ENCODE measurements at regions not wholly inside any gene's neighbourhood (a gene's known extent, or its start where the extent isn't known, plus 50 kb on each side); places are given as distances from the start of the nearest gene placed in this dataset.

GRCh38 chr6:120899932-120900331 lies 434.3 kb downstream of the TBC1D32 start (continued):
- TF ChIP-seq ZNF132 (tag by site-specific recombination; IDR thresholded peaks at IDR 0.05; ENCODE audit: borderline replicate concordance): no peak

- CTCF ChIA-PET: no interaction called here
- Histone ChIP-seq H3K4me1 (ENCODE audit: control insufficient read depth, insufficient read depth, low read length) (no peaks in the 10 kb centered on the region), H3K36me3 (ENCODE audit: control insufficient read depth in 2 of 2, insufficient read depth in 1 of 2, low read length in 2 of 2) (no peaks in the 10 kb centered on the region), H3K9me3 (ENCODE audit: control insufficient read depth, insufficient read depth, low read depth, low read length) (no peaks in the 10 kb centered on the region), H3K27ac (ENCODE audit: extremely low read depth, low read depth, low read length) (no peak overlapping the region), H3K4me3 (ENCODE audit: low read depth, low read length) (no peak overlapping the region)
- TF ChIP-seq ZNF48 (tag by site-specific recombination; IDR thresholded peaks at IDR 0.05): no peak
- no peak for TF ChIP-seq ZNF548 (tag by site-specific recombination; IDR thresholded peaks at IDR 0.05)
- TF ChIP-seq ZNF211 (tag by site-specific recombination; IDR thresholded peaks at IDR 0.05; ENCODE audit: low read depth): no peak
- TF ChIP-seq ZNF26 (tag by site-specific recombination; IDR thresholded peaks at IDR 0.05): no peak
- no peak for TF ChIP-seq SCRT1 (tag by site-specific recombination; IDR thresholded peaks at IDR 0.05; ENCODE audit: borderline replicate concordance)
- no peak for TF ChIP-seq ZFP3 (tag by site-specific recombination; IDR thresholded peaks at IDR 0.05; ENCODE audit: low read depth)
- no peak for TF ChIP-seq SP2 (tag by site-specific recombination; IDR thresholded peaks at IDR 0.05)
- no peak for TF ChIP-seq ZNF433 (tag by site-specific recombination; IDR thresholded peaks at IDR 0.05; ENCODE audit: low read depth)
- TF ChIP-seq ZNF391 (tag by site-specific recombination; IDR thresholded peaks at IDR 0.05; ENCODE audit: borderline replicate concordance, low read depth): no peak
- no peak for TF ChIP-seq KLF17 (tag by site-specific recombination; IDR thresholded peaks at IDR 0.05)
- TF ChIP-seq PRDM4 (tag by site-specific recombination; IDR thresholded peaks at IDR 0.05): no peak
- TF ChIP-seq ZBTB17 (tag by site-specific recombination; IDR thresholded peaks at IDR 0.05): no peak
- no peak for TF ChIP-seq ZNF518A (tag by site-specific recombination; conservative IDR thresholded peaks at IDR 0.05; ENCODE audit: low read depth)
- POLR2A ChIA-PET: no interaction called here
These were observed 440.2 kb downstream of the TBC1D32 start for GRCh38 chr6:120894077-120894476.

- no peak overlapping the region for H3K4me3 ChIP-seq (ENCODE audit: low read depth, low read length)
- CTCF ChIA-PET: no interaction called here
- no peaks in the 10 kb centered on the region for H3K9me3 ChIP-seq (ENCODE audit: control insufficient read depth, insufficient read depth, low read depth, low read length)
- H3K36me3 ChIP-seq (ENCODE audit: control insufficient read depth in 2 of 2, insufficient read depth in 1 of 2, low read length in 2 of 2): no peaks in the 10 kb centered on the region
- POLR2A ChIA-PET: no interaction called here
- no peak overlapping the region for H3K27ac ChIP-seq (ENCODE audit: extremely low read depth, low read depth, low read length)
- no peaks in the 10 kb centered on the region for H3K4me1 ChIP-seq (ENCODE audit: control insufficient read depth, insufficient read depth, low read length)
- TF ChIP-seq ZNF473 (tag by site-specific recombination; IDR thresholded peaks at IDR 0.05) (no peak), ZNF266 (tag by site-specific recombination; IDR thresholded peaks at IDR 0.05; ENCODE audit: low read depth) (no peak), ZNF138 (tag by site-specific recombination; IDR thresholded peaks at IDR 0.05; ENCODE audit: borderline replicate concordance) (no peak), PRDM2 (tag by site-specific recombination; IDR thresholded peaks at IDR 0.05; ENCODE audit: borderline replicate concordance) (no peak)
These were observed 457.3 kb downstream of the TBC1D32 start for GRCh38 chr6:120876931-120877330.

All from HEK293 (cell line).